KG1 (cell line): ENCODE measurements at regions not wholly inside any gene's neighbourhood (a gene's known extent, or its start where the extent isn't known, plus 50 kb on each side); places are given as distances from the start of the nearest gene placed in this dataset.
"Not testable (repeated sequence)": the region's sequence is repeated elsewhere in the genome, so short reads cannot be mapped to it uniquely, and the experiment has no call there.

ENCODE experiments used
- DNase-seq: peaks from one replicate; lab custom pipeline; 2025; lab: John Stamatoyannopoulos, UW

GRCh38 chr16:60371591-60371990 is 1637.5 kb upstream of the GOT2 start:
- DNase-seq: no peak

DNA sequence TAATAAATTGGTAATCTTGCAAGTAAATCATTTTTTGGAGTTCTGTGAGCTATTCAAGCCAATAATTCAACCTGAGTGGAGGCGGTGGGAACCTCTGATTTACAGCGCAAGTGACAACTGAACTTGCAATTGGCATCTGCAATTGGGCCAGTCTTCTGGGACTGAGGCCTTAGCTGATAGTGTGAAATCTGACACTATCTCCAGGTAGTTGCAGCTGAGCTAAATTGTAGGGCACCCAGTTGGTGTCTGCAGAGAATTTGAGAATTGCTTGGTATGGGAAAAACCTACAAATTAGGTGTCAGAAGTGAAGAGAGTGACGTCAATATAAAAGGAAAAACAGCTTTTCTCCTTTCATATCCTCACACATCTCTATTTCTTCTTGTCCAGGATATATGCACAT is 1633.6 kb upstream of the GOT2 start:
- no peak for DNase-seq

- no peak for DNase-seq
These were observed 1629.5 kb upstream of the GOT2 start for GRCh38 chr16:60363566-60363965.

DNA sequence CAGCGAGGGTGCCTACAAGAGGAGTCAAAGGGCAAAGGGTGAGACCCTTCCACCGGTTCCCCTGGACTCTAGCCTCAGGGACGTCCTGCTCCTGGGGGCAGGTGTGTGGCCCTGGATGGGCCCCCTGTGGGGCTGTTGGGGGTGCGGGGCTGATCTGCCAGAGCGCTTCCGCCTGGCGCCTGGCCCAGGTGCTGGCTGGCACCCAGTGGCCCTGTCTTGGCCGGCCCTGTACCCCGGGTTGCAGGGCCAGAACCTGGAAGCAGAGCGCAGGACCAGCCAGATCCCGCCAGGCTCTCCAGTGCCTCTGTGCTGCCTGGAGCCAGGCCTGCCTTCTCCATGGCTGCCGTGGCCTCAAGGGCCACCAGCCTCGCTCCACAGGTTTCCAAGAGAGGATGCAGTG is 1625.8 kb upstream of the GOT2 start:
- DNase-seq: not testable (repeated sequence)

DNA sequence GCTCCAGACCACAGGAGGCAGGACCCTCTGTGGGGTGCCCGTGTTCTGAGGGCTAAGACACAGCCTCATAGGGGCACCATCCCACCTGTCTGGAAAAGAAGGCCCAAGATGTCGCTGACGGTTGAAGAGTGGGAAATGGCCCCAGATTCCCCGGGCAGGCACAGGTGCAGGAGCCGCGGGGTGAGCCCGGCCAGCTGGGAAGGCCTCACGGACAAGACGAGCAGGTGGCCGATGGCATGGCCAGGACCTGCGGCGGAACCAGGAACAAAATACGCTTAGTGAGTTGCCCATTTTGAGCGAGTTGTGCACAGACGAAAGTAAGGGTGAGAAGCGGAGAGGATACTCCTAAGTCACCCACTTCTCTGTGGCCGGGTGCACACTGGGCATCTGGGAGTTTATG is 1625.3 kb upstream of the GOT2 start:
- DNase-seq: not testable (repeated sequence)

GRCh38 chr16:60357876-60358522 is 1623.9 kb upstream of the GOT2 start:
- not testable (repeated sequence) for DNase-seq

- no peak for DNase-seq
These were observed 1612.1 kb upstream of the GOT2 start for GRCh38 chr16:60346256-60346655.

- DNase-seq: no peak
These were observed 1603.6 kb upstream of the GOT2 start for GRCh38 chr16:60337671-60338070.

- DNase-seq: no peak
These were observed 1597.1 kb upstream of the GOT2 start for GRCh38 chr16:60331168-60331567.

GRCh38 chr16:60329108-60329507 is 1595.0 kb upstream of the GOT2 start:
- DNase-seq: no peak

GRCh38 chr16:60328152-60328551 is 1594.0 kb upstream of the GOT2 start:
- no peak for DNase-seq

DNA sequence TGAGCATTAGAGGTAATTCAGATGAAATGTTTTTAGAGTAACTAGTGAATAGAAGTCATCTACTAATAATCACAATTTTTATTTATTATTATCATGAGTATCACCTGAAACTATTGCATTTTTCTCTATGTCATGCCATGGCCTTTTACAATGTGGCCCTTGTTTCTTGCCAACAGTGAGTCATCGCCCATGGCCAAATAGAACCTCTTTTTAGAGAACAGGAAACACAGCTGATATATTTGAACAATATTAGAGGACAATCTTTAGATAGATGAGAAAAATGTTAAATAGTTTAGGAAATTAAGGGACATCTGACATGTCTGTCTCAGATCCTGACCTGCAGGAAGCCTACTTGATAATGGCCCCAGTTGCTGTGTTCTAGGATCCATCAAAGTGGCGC is 1584.4 kb upstream of the GOT2 start:
- DNase-seq: no peak

- no peak for DNase-seq
These were observed 1576.8 kb upstream of the GOT2 start for GRCh38 chr16:60310846-60311445.

DNA sequence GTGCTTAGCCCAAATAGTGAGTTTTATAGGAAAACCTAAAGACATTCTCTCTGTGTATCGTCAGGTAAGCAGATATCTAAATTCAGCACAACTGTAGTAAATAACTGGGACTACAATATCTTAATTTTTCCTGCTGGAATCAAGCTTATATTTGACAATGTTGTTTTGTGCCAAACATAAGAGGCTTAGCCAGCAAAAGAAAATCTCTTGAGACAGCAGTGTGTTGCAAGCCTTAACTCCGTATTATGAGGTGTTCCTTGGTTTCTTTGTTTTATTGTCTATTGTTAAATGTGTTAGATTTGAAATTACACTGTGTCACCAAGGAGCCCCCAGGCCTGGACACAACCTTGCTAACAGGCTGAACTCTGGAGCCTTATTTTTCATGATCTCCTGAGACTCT is 1570.6 kb upstream of the GOT2 start:
- no peak for DNase-seq

DNA sequence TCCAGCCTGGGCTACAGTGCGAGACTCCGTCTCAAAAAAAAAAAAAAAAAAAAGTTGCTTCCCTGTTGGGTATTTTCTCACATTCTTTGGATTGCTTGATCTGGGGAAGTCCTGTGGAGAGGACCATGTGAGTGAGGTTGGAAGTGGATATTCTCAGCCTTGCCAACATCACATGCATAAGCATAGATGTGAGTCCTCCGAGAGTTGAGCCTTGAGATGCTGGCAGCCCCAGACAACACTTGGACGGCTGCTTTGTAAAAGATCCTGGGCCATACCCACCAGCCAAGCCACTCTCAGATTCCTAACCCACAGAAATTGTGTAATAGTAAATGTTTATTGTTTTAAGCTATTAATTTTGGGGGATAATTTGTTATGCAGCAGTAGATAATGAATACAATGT is 1570.0 kb upstream of the GOT2 start:
- no peak for DNase-seq

DNA sequence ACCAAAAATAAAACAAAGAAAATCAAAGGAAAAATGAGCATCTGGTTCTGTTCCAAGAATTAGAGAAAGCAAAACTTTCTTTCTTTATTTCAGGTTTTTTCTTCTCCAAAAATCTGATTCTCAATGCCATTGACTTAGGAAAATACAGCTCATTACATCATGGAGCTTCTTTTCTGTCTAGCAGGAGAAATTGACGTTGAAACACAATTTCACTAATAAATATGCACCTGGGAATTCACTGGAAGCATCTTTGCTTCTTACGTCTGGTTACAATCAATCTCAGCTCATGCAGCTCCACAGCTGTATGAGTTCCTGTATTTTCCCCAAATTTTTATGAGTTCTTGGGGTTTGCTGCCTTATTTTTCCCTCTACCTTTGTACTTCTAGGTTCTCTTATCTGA is 1568.6 kb upstream of the GOT2 start:
- no peak for DNase-seq

DNA sequence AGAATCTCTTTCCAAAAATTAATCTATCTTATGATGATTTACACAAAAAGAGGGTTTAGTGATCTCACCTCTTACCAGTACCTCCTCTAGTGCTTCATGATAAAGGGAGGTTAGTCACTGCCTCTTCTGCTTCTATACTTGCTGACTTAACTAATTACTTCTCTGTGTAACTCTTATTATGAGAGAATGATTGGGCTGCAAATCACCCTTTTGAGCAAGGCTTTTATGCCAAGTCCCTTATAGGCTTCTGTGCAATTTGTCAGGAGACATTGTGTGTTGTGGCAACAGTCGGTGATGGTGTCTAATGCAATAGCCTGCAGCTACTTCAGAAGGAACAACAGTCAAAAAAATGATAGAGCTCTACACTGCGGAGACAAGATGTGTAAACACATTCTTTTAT is 1568.1 kb upstream of the GOT2 start:
- no peak for DNase-seq

DNA sequence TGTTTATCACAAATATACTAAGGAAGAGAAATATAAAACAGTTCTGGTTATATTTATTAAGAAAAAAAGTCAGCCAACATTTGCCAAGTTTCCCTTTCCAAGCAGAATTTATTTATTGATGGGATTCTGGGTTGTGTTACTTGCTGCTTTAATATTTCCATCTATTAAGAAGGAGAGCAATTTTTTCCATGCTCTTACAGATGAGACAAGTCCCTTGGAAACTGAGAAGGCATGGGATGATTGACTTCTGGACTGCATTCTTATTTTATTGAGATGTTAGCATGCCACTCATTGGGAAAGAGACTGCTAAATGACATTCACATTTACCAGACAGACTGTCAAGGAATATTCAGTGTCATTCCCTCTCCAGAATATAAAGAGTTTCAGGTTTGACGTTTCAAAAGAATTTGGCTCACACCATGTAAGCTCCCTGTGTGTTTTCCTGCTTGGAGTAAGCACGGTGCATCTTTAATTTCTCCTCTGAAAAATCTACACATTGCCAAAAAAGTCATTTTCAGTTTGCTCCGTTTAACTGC is 1565.2 kb upstream of the GOT2 start:
- no peak for DNase-seq

GRCh38 chr16:60295451-60295850 is 1561.3 kb upstream of the GOT2 start:
- no peak for DNase-seq

DNA sequence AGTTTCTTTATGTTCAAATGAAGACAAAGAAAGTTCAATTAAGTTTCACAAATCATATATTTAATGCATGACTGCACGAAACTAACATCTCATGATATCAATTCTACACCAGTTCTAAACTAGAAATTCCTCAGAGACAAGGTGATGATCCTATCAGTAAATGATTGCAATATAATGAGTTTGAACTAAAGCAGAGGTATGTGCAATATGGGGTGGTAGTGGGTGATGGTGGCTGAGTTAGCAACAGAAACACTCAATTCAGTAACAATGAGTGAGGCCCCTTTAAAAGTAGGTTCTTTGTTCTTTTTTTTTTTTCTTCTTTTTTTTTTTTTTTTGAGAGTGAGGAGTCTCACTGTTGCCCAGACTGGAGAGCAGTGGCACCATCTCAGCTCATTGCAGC is 1551.7 kb upstream of the GOT2 start:
- DNase-seq: no peak

GRCh38 chr16:60279061-60279665 is 1545.0 kb upstream of the GOT2 start:
- DNase-seq: no peak

- DNase-seq: no peak
These were observed 1540.4 kb upstream of the GOT2 start for GRCh38 chr16:60274431-60275019.

GRCh38 chr16:60271781-60272180 is 1537.7 kb upstream of the GOT2 start:
- DNase-seq: no peak
